Endothelial cell (in vitro differentiated cells): ENCODE measurements at regions not wholly inside any gene's neighbourhood (a gene's known extent, or its start where the extent isn't known, plus 50 kb on each side); places are given as distances from the start of the nearest gene placed in this dataset.

Experiments
- DNase-seq: peaks from one replicate; pipeline ENCODE4 v3.0.0; 2021; ENCODE audit warnings: low spot score
- H3K27ac Mint-ChIP-seq: one replicate; pipeline ENCODE4 v1.8.0; 2021; ENCODE audit warnings: mixed read lengths, inconsistent platforms; ENCODE audit not compliant: unreplicated experiment
- H3K27me3 Mint-ChIP-seq: one replicate; pipeline ENCODE4 v1.8.0; 2021; ENCODE audit warnings: mild to moderate bottlenecking, moderate library complexity, mixed read lengths, inconsistent platforms; ENCODE audit not compliant: unreplicated experiment
- H3K36me3 Mint-ChIP-seq: one replicate; pipeline ENCODE4 v1.8.0; 2021; ENCODE audit warnings: mild to moderate bottlenecking, low read depth, mixed read lengths, inconsistent platforms; ENCODE audit not compliant: unreplicated experiment
- H3K4me1 Mint-ChIP-seq: one replicate; pipeline ENCODE4 v1.8.0; 2021; ENCODE audit warnings: mild to moderate bottlenecking, mixed read lengths, inconsistent platforms; ENCODE audit not compliant: unreplicated experiment
- H3K4me3 Mint-ChIP-seq: one replicate; pipeline ENCODE4 v1.8.0; 2021; ENCODE audit warnings: mild to moderate bottlenecking, mixed read lengths, inconsistent platforms; ENCODE audit not compliant: unreplicated experiment
- H3K9me3 Mint-ChIP-seq: one replicate; pipeline ENCODE4 v1.8.0; 2021; ENCODE audit warnings: mixed read lengths, inconsistent platforms; ENCODE audit not compliant: unreplicated experiment
- TF ChIP-seq, protein P1 (sequence below): fragments of 200-600 bp; sonication (generic); IDR thresholded peaks from one replicate; pipeline ENCODE4 v1.5.0; 2021; ENCODE audit warnings: antibody characterized with exemption; ENCODE audit not compliant: unreplicated experiment

DNA sequence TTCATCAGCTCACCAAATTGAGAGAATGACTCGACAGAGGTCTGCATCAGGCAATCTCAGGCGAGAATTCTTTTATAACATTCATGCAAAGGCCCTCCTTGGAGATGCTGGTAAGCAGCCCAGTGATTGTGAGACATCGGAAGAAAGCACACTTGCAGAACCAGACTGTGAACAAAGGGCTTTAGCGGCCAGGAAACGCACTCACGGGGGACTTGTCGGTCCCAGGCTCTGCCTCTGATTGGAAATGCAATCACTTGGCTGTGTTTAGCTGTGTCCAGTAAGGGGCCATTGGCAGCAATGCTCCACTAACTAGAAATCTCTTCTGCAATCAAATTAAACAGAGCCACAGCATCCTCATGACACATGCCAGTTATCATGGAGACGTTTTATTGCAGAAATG, 226.7 kb upstream of the CDH13 start:
- H3K27me3 Mint-ChIP-seq: peaks cover 4% of the 10 kb centered on the region
- H3K4me3 Mint-ChIP-seq: no peak overlapping the region
- DNase-seq: peak; percentile 10
- H3K36me3 Mint-ChIP-seq: no peaks in the 10 kb centered on the region
- TF ChIP-seq, protein P1, sequence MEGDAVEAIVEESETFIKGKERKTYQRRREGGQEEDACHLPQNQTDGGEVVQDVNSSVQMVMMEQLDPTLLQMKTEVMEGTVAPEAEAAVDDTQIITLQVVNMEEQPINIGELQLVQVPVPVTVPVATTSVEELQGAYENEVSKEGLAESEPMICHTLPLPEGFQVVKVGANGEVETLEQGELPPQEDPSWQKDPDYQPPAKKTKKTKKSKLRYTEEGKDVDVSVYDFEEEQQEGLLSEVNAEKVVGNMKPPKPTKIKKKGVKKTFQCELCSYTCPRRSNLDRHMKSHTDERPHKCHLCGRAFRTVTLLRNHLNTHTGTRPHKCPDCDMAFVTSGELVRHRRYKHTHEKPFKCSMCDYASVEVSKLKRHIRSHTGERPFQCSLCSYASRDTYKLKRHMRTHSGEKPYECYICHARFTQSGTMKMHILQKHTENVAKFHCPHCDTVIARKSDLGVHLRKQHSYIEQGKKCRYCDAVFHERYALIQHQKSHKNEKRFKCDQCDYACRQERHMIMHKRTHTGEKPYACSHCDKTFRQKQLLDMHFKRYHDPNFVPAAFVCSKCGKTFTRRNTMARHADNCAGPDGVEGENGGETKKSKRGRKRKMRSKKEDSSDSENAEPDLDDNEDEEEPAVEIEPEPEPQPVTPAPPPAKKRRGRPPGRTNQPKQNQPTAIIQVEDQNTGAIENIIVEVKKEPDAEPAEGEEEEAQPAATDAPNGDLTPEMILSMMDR: no peak
- no peaks in the 10 kb centered on the region for H3K9me3 Mint-ChIP-seq
- no peak overlapping the region for H3K27ac Mint-ChIP-seq
- peaks cover 5% of the 10 kb centered on the region for H3K4me1 Mint-ChIP-seq

DNA sequence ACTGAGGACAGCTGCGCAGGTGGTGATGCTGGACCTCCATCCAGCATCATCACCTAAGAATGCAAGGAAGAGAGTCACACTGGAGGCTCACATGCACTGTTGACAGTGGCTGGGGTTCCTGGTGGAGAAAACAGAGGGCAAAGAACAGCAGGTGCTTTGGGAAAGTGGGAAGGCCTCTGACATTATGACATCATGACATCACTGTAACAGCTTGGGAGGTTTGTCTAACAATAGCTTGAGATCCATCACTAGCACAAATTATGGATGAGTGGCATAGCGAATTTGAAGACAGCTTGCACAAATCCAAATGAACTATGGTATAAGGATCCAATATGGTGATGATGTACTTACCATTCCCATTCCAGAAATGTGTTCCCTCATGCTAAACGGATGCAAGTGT, 226.5 kb upstream of the MPHOSPH6 start:
- TF ChIP-seq, protein P1: no peak
- H3K4me3 Mint-ChIP-seq: no peak overlapping the region
- no peaks in the 10 kb centered on the region for H3K9me3 Mint-ChIP-seq
- H3K27me3 Mint-ChIP-seq: peaks cover 4% of the 10 kb centered on the region
- H3K36me3 Mint-ChIP-seq: no peaks in the 10 kb centered on the region
- H3K27ac Mint-ChIP-seq: no peak overlapping the region
- DNase-seq: no peak
- peaks cover 5% of the 10 kb centered on the region for H3K4me1 Mint-ChIP-seq

DNA sequence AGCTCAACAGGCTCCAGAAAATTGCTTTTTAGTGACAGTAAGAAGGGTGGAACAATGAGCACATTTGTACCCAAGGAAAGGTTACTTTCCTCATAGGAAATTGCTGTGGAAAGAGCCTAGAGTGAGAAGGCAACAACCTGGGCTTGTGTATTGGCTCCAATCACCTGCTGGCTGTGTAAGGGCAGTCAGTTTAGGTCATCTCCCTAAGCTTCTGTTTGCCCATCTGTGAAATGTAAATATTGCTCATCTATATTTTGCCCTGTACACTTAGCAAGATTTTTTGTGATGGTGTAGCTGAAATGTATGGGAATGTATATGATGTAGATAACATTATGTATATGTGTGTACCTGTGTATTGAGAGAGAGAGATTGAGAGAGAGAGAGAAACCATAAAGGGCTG, 225.2 kb upstream of the MPHOSPH6 start:
- Mint-ChIP-seq H3K9me3 (no peaks in the 10 kb centered on the region), H3K4me1 (peaks cover 5% of the 10 kb centered on the region), H3K27me3 (peaks cover 4% of the 10 kb centered on the region), H3K27ac (no peak overlapping the region), H3K4me3 (no peak overlapping the region), H3K36me3 (no peaks in the 10 kb centered on the region)
- TF ChIP-seq, protein P1: no peak
- no peak for DNase-seq

DNA sequence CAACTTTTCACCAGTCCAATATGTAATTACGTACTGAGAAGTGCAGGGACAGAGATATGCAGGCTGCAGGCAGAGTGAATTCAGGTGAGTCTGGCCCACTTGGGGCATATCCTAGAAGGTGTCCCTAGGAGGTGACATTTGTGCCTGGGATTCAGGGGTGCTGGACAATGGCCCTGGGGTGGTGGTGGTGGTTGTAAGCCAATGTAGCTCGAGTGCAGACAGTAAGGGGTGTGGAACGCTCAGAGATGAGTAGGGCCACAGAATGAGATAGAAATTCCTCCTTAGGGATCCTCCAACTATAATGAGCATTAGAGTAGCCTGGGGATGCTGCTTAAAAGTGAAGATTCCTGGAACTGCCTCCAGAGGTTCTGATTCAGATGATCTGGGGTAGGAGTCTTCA, 221.7 kb upstream of the MPHOSPH6 start:
- Mint-ChIP-seq H3K36me3 (no peaks in the 10 kb centered on the region), H3K27me3 (peaks cover 2% of the 10 kb centered on the region), H3K4me3 (no peak overlapping the region), H3K4me1 (no peaks in the 10 kb centered on the region), H3K9me3 (no peaks in the 10 kb centered on the region), H3K27ac (no peak overlapping the region)
- DNase-seq: no peak
- TF ChIP-seq, protein P1: no peak

DNA sequence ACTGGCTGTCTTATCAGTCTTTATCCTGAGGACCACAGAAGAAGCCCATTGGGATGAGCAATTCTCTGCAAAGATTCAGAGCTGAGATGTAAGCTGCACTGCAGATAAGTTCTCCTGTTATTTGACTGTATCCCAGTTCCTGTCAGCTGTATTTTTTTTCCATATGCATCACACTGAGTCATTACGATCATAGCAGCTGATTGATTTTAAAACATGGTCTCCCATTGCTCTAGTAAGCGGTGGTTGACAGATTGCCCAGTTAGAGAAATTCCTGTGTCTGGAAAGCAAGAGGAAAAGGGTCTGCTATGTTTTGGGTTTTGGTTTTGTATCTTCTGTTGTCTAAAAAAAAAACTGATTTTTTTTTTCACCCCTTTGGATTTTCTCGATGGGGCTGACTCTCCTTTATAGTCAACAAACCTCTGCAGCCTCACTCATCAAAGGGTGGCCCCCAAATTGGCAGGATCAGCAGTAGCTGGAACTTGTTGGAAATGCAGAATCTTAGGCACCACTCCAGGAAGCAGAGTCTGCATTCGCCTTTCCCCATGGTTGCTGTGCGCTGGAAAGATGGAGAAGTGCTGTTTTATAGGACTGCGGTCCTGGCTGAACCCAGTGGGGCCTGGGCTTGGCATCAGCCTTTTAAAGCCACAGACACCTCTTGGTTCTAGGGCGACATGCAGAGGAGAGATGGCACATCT, 220.1 kb upstream of the MPHOSPH6 start:
- H3K27ac Mint-ChIP-seq: no peak overlapping the region
- TF ChIP-seq, protein P1: no peak
- DNase-seq: no peak
- H3K36me3 Mint-ChIP-seq: no peaks in the 10 kb centered on the region
- H3K27me3 Mint-ChIP-seq: peaks cover 2% of the 10 kb centered on the region
- H3K9me3 Mint-ChIP-seq: no peaks in the 10 kb centered on the region
- no peaks in the 10 kb centered on the region for H3K4me1 Mint-ChIP-seq
- no peak overlapping the region for H3K4me3 Mint-ChIP-seq
